MCF 10A (cell line): ENCODE measurements at regions not wholly inside any gene's neighbourhood (a gene's known extent, or its start where the extent isn't known, plus 50 kb on each side); places are given as distances from the start of the nearest gene placed in this dataset.
A peak's percentile ranks its signal among the peaks of the same experiment; 100 is the strongest.

ENCODE experiments used
- BruUV-seq: library from RNA; stranded (reverse); fragments of 400-500 nt; replicated peaks from 2 replicates; lab custom pipeline; 2021; lab: Mats Ljungman, UMichigan
- CTCF ChIA-PET: fragments of 300-600 bp; sonication (Branson Sonifier 250); formaldehyde crosslinking; extraction: SDS; loops from one replicate; lab custom pipeline; 2021; ENCODE audit warnings: antibody characterized with exemption, inconsistent platforms; lab: Yijun Ruan, JAX
- POLR2A ChIA-PET: fragments of 300-600, 350-650 bp; sonication (Branson Sonifier 250); formaldehyde crosslinking; extraction: SDS; loops from one replicate; lab custom pipeline; 2020; ENCODE audit warnings: antibody characterized with exemption, inconsistent platforms; lab: Yijun Ruan, JAX
- DNase-seq: peaks from one replicate; pipeline ENCODE4 v3.0.0-alpha.2; 2018; ENCODE audit not compliant: unreplicated experiment
- H3K27ac Mint-ChIP-seq: one replicate; pipeline ENCODE4 v1.8.0; 2022; ENCODE audit warnings: mild to moderate bottlenecking, low read depth, mixed read lengths; ENCODE audit not compliant: unreplicated experiment
- H3K27me3 Mint-ChIP-seq: one replicate; pipeline ENCODE4 v1.8.0; 2022; ENCODE audit warnings: mixed read lengths; ENCODE audit not compliant: insufficient read depth, unreplicated experiment
- H3K36me3 Mint-ChIP-seq: one replicate; pipeline ENCODE4 v1.8.0; 2022; ENCODE audit warnings: mild to moderate bottlenecking, moderate library complexity, mixed read lengths; ENCODE audit not compliant: insufficient read depth, unreplicated experiment
- H3K4me1 Mint-ChIP-seq: one replicate; pipeline ENCODE4 v1.8.0; 2022; ENCODE audit warnings: mixed read lengths; ENCODE audit not compliant: insufficient read depth, unreplicated experiment
- H3K4me3 Mint-ChIP-seq: one replicate; pipeline ENCODE4 v1.8.0; 2022; ENCODE audit warnings: mild to moderate bottlenecking, moderate library complexity, mixed read lengths; ENCODE audit not compliant: unreplicated experiment
- H3K9me3 Mint-ChIP-seq: one replicate; pipeline ENCODE4 v1.8.0; 2022; ENCODE audit warnings: mixed read lengths; ENCODE audit not compliant: unreplicated experiment
- CTCF ChIP-seq: fragments of 200-600 bp; IDR thresholded peaks from one replicate; pipeline ENCODE4 v1.8.0; 2022; ENCODE audit warnings: antibody characterized with exemption, mild to moderate bottlenecking; ENCODE audit not compliant: unreplicated experiment
- intact Hi-C: fragments of 100-400 bp; cut with micrococcal nuclease; formaldehyde crosslinking; loops from 2 replicates; pipeline ENCODE4 v1.14.1; 2022

GRCh38 chr1:199301472-199302217 lies 662.8 kb downstream of the PTPRC start:
- H3K27ac Mint-ChIP-seq, result no peak overlapping the region

GRCh38 chr1:199302554-199302953 lies 663.7 kb downstream of the PTPRC start:
- no peak for TF ChIP-seq CTCF
- Mint-ChIP-seq H3K9me3 (no peaks in the 10 kb centered on the region), H3K27ac (no peak overlapping the region), H3K36me3 (no peaks in the 10 kb centered on the region), H3K27me3 (no peaks in the 10 kb centered on the region), H3K4me3 (no peak overlapping the region), H3K4me1 (peaks cover 13% of the 10 kb centered on the region)
- DNase-seq, result peak; percentile 34
- BruUV-seq, result no TSS peak
- POLR2A ChIA-PET, result no interaction called here
- intact Hi-C loops, result no loop called here
- CTCF ChIA-PET, result no interaction called here

More at GRCh38 chr1:199301472-199302217, 662.8 kb downstream of the PTPRC start:
- Mint-ChIP-seq H3K4me3 (no peak overlapping the region), H3K4me1 (peaks cover 18% of the 10 kb centered on the region), H3K36me3 (no peaks in the 10 kb centered on the region), H3K9me3 (no peaks in the 10 kb centered on the region), H3K27me3 (no peaks in the 10 kb centered on the region)
- no peak for DNase-seq
- ChIA-PET CTCF (interaction anchor here (1.0 kb wide), 1 partner anchor 46 kb away, joined by 4 read pairs; no protein-coding TSS in a partner anchor), POLR2A (no interaction called here)
- no peak for TF ChIP-seq CTCF
- BruUV-seq, result no TSS peak
- intact Hi-C loops, result loop anchor here (2.0 kb wide), 1 partner anchor 21 kb away; no protein-coding TSS in a partner anchor

GRCh38 chr1:199303035-199303434 lies 664.2 kb downstream of the PTPRC start:
- no TSS peak for BruUV-seq
- H3K9me3 Mint-ChIP-seq, result no peaks in the 10 kb centered on the region
- no peak overlapping the region for H3K4me3 Mint-ChIP-seq
- TF ChIP-seq CTCF, result no peak
- no peak for DNase-seq
- intact Hi-C loops, result no loop called here
- H3K27ac Mint-ChIP-seq, result no peak overlapping the region
- peaks cover 9% of the 10 kb centered on the region for H3K4me1 Mint-ChIP-seq
- ChIA-PET POLR2A (no interaction called here), CTCF (no interaction called here)
- no peaks in the 10 kb centered on the region for H3K27me3 Mint-ChIP-seq
- H3K36me3 Mint-ChIP-seq, result no peaks in the 10 kb centered on the region

DNA sequence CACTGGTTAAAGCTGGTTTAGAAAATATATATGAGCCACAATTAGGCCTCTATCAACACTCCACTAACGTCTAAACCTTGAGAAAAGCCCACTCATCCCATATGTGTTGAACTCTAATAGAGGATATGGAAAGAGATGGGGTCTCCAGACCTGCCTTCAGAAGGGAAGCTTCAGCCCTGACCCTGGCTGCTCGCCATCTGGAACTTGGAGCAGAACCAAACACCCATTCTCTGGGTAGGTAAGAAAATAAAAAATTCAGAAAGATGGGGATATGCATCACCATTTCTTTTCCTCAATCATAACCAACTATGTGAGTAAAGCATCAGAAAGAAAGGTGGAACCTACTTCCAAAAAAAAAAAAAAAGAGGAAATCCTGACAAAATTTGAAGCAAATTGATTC lies 666.2 kb downstream of the PTPRC start:
- no peak for TF ChIP-seq CTCF
- Mint-ChIP-seq H3K4me1 (peaks cover 9% of the 10 kb centered on the region), H3K9me3 (no peaks in the 10 kb centered on the region), H3K27me3 (no peaks in the 10 kb centered on the region), H3K4me3 (no peak overlapping the region), H3K27ac (no peak overlapping the region), H3K36me3 (no peaks in the 10 kb centered on the region)
- ChIA-PET POLR2A (no interaction called here), CTCF (interaction anchor here (1.1 kb wide), 1 partner anchor 9 kb away, joined by 3 read pairs; no protein-coding TSS in a partner anchor)
- intact Hi-C loops, result no loop called here
- no peak for DNase-seq
- BruUV-seq, result no TSS peak
